ENCODE measurements at regions not wholly inside any gene's neighbourhood (a gene's known extent, or its start where the extent isn't known, plus 50 kb on each side); places are given as distances from the start of the nearest gene placed in this dataset.
"Not testable (repeated sequence)": the region's sequence is repeated elsewhere in the genome, so short reads cannot be mapped to it uniquely, and the experiment has no call there.

GRCh38 chr2:87572906-87573305 is 175.0 kb upstream of the PLGLB2 start:
- H3K4me3 ChIP-seq (ENCODE audit: control extremely low read depth in 1 of 5, extremely low read depth in 1 of 5, insufficient read depth in 1 of 5, low read depth in 2 of 5, low read length in 4 of 5); H3K27me3 ChIP-seq (replicated peaks in 1 of 4; ENCODE audit: control extremely low read depth in 1 of 4, control insufficient read depth in 3 of 4, insufficient read depth in 4 of 4, low read length in 3 of 4); H3K27me3 Mint-ChIP-seq; H3K9me3 Mint-ChIP-seq (ENCODE audit: insufficient read depth); H3K27ac ChIP-seq (ENCODE audit: low read length in 2 of 2); intact Hi-C loops (cut with micrococcal nuclease); DNase-seq; H3K4me3 Mint-ChIP-seq; H3K9ac ChIP-seq (ENCODE audit: low read length); POLR2A ChIA-PET; H3K27ac Mint-ChIP-seq; H3K4me2 ChIP-seq (replicated peaks; ENCODE audit: low read depth, low read length, poor library complexity, severe bottlenecking); H3K79me2 ChIP-seq (ENCODE audit: control insufficient read depth, insufficient read depth, low read length); H3K4me1 Mint-ChIP-seq; CTCF ChIA-PET; ATAC-seq (ENCODE audit: low read depth); H3K36me3 ChIP-seq (replicated peaks in 1 of 2; ENCODE audit: control extremely low read depth in 1 of 2, control insufficient read depth in 1 of 2, extremely low read depth in 1 of 2, insufficient read depth in 2 of 2, low read length in 1 of 2); H3K9me3 ChIP-seq (ENCODE audit: control extremely low read depth in 1 of 3, control insufficient read depth in 2 of 3, insufficient read depth in 1 of 3, low read length in 2 of 3); H4K20me1 ChIP-seq (ENCODE audit: control insufficient read depth, insufficient read depth, low read length, poor library complexity, severe bottlenecking); H3K4me1 ChIP-seq (ENCODE audit: control insufficient read depth in 2 of 2, insufficient read depth in 2 of 2, low read length in 2 of 2); H2AFZ ChIP-seq (ENCODE audit: insufficient read depth, low read depth, low read length, poor library complexity, severe bottlenecking): not testable (repeated sequence)
- WGBS (ENCODE audit: insufficient coverage): no CpG with 5 or more reads among the region's 12 CpGs

DNA sequence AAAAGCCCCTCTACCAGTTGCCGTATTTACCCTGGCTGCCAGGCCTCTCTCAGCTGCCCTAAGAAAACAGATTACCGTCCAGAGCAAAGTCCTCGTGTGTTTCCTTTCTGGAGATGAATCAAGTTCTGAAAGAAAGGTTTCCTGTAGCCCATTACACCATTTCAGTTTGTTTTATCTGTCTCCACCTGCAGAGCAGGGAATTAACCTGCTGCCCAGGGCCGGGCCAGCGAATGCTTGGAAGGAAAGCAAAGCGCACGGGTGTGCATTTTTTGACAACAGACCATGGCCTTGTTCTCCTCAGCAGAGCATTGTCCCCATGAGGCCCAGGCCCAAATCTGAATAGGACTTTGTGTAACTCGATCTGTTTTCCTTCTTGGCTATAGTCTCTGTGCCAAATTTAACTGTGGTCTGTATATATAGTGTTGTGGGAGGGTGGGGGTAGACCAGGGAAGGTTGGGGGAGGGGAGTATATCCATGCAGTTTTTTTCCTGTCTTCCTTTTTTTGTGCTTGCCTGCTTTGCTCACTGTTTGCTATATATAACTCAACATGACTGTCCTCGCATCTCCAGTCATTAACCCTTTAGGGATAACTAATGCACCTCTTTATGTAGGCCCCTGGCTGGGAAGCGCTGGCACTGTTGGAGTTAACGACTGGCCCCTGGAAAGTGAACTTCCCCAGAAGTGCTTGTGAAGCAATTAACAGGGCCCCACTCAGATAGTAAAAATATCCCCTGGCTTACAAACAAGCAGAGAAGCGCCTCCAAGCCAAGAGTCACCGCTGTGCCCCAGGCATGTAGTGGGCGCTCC is 174.3 kb upstream of the PLGLB2 start:
- ATAC-seq (ENCODE audit: low read depth); H3K27ac ChIP-seq (ENCODE audit: low read length in 2 of 2); H3K9me3 ChIP-seq (ENCODE audit: control extremely low read depth in 1 of 3, control insufficient read depth in 2 of 3, insufficient read depth in 1 of 3, low read length in 2 of 3); H3K27ac Mint-ChIP-seq; H3K9ac ChIP-seq (ENCODE audit: low read length); intact Hi-C loops (cut with micrococcal nuclease); POLR2A ChIA-PET; H4K20me1 ChIP-seq (ENCODE audit: control insufficient read depth, insufficient read depth, low read length, poor library complexity, severe bottlenecking); H3K4me2 ChIP-seq (replicated peaks; ENCODE audit: low read depth, low read length, poor library complexity, severe bottlenecking); H3K79me2 ChIP-seq (ENCODE audit: control insufficient read depth, insufficient read depth, low read length); H2AFZ ChIP-seq (ENCODE audit: insufficient read depth, low read depth, low read length, poor library complexity, severe bottlenecking); H3K4me1 Mint-ChIP-seq; H3K4me3 ChIP-seq (ENCODE audit: control extremely low read depth in 1 of 5, extremely low read depth in 1 of 5, insufficient read depth in 1 of 5, low read depth in 2 of 5, low read length in 4 of 5); CTCF ChIA-PET; DNase-seq; H3K27me3 ChIP-seq (replicated peaks in 1 of 4; ENCODE audit: control extremely low read depth in 1 of 4, control insufficient read depth in 3 of 4, insufficient read depth in 4 of 4, low read length in 3 of 4); H3K27me3 Mint-ChIP-seq; H3K9me3 Mint-ChIP-seq (ENCODE audit: insufficient read depth); H3K4me3 Mint-ChIP-seq; H3K4me1 ChIP-seq (ENCODE audit: control insufficient read depth in 2 of 2, insufficient read depth in 2 of 2, low read length in 2 of 2); H3K36me3 ChIP-seq (replicated peaks in 1 of 2; ENCODE audit: control extremely low read depth in 1 of 2, control insufficient read depth in 1 of 2, extremely low read depth in 1 of 2, insufficient read depth in 2 of 2, low read length in 1 of 2): not testable (repeated sequence)
- WGBS (ENCODE audit: insufficient coverage): no CpG with 5 or more reads among the region's 14 CpGs

DNA sequence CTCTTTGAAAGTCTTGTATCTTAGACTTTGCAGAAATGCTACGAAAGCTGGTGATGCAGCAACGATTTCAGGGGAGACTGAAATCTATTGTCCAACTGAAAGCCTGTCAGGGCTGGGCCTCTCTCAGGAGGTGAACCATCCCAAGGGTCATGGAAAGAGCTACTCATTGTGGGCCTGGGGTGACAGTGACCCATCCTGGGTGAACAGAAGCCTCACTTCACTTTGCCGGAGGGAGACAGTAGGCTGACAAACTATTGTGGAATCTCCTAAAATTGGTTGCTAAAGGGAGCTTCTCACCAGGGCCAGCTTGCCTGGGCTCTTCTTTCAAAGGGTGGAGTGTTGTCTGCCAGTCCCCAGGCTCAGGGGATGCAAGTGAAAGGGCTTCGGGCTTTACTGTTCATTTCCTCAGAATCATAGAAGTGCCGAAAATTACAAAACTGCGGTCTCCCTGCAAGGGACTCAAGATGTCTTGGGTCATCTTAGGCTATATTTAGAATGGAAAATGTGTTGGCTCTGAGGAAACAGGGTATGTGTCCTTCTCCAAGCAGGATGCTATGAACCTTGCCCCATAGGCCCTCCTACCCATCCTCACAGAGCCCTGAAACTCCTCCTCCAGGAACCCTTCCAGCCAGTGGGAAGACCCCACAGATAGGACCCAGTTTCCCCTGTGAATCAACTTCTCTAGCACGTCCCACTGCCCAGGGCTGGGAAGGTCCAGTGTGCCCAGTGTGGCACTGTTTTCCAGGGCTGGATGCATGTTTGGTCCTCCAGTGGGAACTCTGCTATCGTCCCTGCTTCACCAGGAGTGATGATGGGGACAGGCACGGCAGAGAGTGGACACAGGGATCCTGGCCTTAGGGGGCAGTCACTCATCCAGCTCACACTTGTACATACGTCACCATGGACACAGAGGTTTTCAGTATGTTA is 173.4 kb upstream of the PLGLB2 start:
- H3K9me3 ChIP-seq (ENCODE audit: control extremely low read depth in 1 of 3, control insufficient read depth in 2 of 3, insufficient read depth in 1 of 3, low read length in 2 of 3); H3K4me3 ChIP-seq (ENCODE audit: control extremely low read depth in 1 of 5, extremely low read depth in 1 of 5, insufficient read depth in 1 of 5, low read depth in 2 of 5, low read length in 4 of 5); H3K27ac Mint-ChIP-seq; H3K4me3 Mint-ChIP-seq; H3K36me3 ChIP-seq (replicated peaks in 1 of 2; ENCODE audit: control extremely low read depth in 1 of 2, control insufficient read depth in 1 of 2, extremely low read depth in 1 of 2, insufficient read depth in 2 of 2, low read length in 1 of 2); H2AFZ ChIP-seq (ENCODE audit: insufficient read depth, low read depth, low read length, poor library complexity, severe bottlenecking); H3K27ac ChIP-seq (ENCODE audit: low read length in 2 of 2); H3K4me1 Mint-ChIP-seq; CTCF ChIA-PET; POLR2A ChIA-PET; H3K9me3 Mint-ChIP-seq (ENCODE audit: insufficient read depth); H3K4me1 ChIP-seq (ENCODE audit: control insufficient read depth in 2 of 2, insufficient read depth in 2 of 2, low read length in 2 of 2); H3K27me3 Mint-ChIP-seq; H3K79me2 ChIP-seq (ENCODE audit: control insufficient read depth, insufficient read depth, low read length); H3K27me3 ChIP-seq (replicated peaks in 1 of 4; ENCODE audit: control extremely low read depth in 1 of 4, control insufficient read depth in 3 of 4, insufficient read depth in 4 of 4, low read length in 3 of 4); H3K9ac ChIP-seq (ENCODE audit: low read length); intact Hi-C loops (cut with micrococcal nuclease); H4K20me1 ChIP-seq (ENCODE audit: control insufficient read depth, insufficient read depth, low read length, poor library complexity, severe bottlenecking); ATAC-seq (ENCODE audit: low read depth); DNase-seq; H3K4me2 ChIP-seq (replicated peaks; ENCODE audit: low read depth, low read length, poor library complexity, severe bottlenecking): not testable (repeated sequence)
- no CpG with 5 or more reads among the region's 10 CpGs for WGBS (ENCODE audit: insufficient coverage)

DNA sequence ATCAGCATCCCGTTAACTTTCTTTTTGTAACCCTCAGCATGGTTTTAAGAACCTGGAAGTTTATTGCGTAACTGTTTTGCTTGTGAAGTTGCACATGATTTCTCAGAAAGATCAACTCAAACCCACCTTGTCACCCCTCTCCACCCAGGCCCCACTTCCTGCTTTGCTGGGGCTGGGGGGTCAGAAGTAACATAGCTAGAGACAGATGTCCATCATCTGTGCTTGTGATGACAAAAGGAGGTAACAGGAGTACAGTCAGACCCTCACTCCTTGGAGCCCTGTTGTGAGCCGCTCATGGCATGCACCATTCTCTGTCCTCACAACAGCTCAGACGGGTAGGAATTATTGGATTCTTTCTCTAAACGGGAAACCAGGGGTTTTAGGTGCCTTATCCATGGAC is 172.7 kb upstream of the PLGLB2 start:
- not testable (repeated sequence) for ATAC-seq (ENCODE audit: low read depth)

More for the DNA sequence above, 172.7 kb upstream of the PLGLB2 start:
- H3K27ac ChIP-seq (ENCODE audit: low read length in 2 of 2); H3K27me3 ChIP-seq (replicated peaks in 1 of 4; ENCODE audit: control extremely low read depth in 1 of 4, control insufficient read depth in 3 of 4, insufficient read depth in 4 of 4, low read length in 3 of 4); H3K36me3 ChIP-seq (replicated peaks in 1 of 2; ENCODE audit: control extremely low read depth in 1 of 2, control insufficient read depth in 1 of 2, extremely low read depth in 1 of 2, insufficient read depth in 2 of 2, low read length in 1 of 2); H3K4me1 Mint-ChIP-seq; DNase-seq; POLR2A ChIA-PET; H4K20me1 ChIP-seq (ENCODE audit: control insufficient read depth, insufficient read depth, low read length, poor library complexity, severe bottlenecking); H2AFZ ChIP-seq (ENCODE audit: insufficient read depth, low read depth, low read length, poor library complexity, severe bottlenecking); H3K9me3 ChIP-seq (ENCODE audit: control extremely low read depth in 1 of 3, control insufficient read depth in 2 of 3, insufficient read depth in 1 of 3, low read length in 2 of 3); H3K9me3 Mint-ChIP-seq (ENCODE audit: insufficient read depth); intact Hi-C loops (cut with micrococcal nuclease); CTCF ChIA-PET; H3K4me3 Mint-ChIP-seq; H3K9ac ChIP-seq (ENCODE audit: low read length); H3K4me1 ChIP-seq (ENCODE audit: control insufficient read depth in 2 of 2, insufficient read depth in 2 of 2, low read length in 2 of 2); H3K27ac Mint-ChIP-seq; H3K4me2 ChIP-seq (replicated peaks; ENCODE audit: low read depth, low read length, poor library complexity, severe bottlenecking); H3K79me2 ChIP-seq (ENCODE audit: control insufficient read depth, insufficient read depth, low read length); H3K27me3 Mint-ChIP-seq; H3K4me3 ChIP-seq (ENCODE audit: control extremely low read depth in 1 of 5, extremely low read depth in 1 of 5, insufficient read depth in 1 of 5, low read depth in 2 of 5, low read length in 4 of 5): not testable (repeated sequence)
- WGBS (ENCODE audit: insufficient coverage): no CpG with 5 or more reads among the region's 5 CpGs
